Fibroblast of lung (primary cell): ENCODE measurements at regions not wholly inside any gene's neighbourhood (a gene's known extent, or its start where the extent isn't known, plus 50 kb on each side); places are given as distances from the start of the nearest gene placed in this dataset.

Experiments used
- DNase-seq, 2 donors: peaks; one replicate each; pipeline versions ENCODE4 v3.0.0 to v3.0.0-alpha.2; 2010; ENCODE audit warnings: low read depth in 2 of 2
- H2AFZ ChIP-seq: 2 replicates; pipeline ENCODE4 v1.5.1; 2012; ENCODE audit warnings: low read length, control low read depth, inconsistent platforms
- H3K27ac ChIP-seq: 2 replicates; pipeline ENCODE4 v1.5.1; 2011; ENCODE audit warnings: low read length, control low read depth; ENCODE audit not compliant: insufficient read depth
- H3K27me3 ChIP-seq: 2 replicates; pipeline ENCODE4 v1.5.1; 2011; ENCODE audit warnings: mild to moderate bottlenecking, low read length; ENCODE audit not compliant: control insufficient read depth, insufficient read depth
- H3K36me3 ChIP-seq: 2 replicates; pipeline ENCODE4 v1.5.1; 2011; ENCODE audit warnings: low read length; ENCODE audit not compliant: control insufficient read depth, insufficient read depth
- H3K4me1 ChIP-seq: 2 replicates; pipeline ENCODE4 v1.5.1; 2011; ENCODE audit warnings: low read length; ENCODE audit not compliant: control insufficient read depth, insufficient read depth; ENCODE audit errors: extremely low read depth
- H3K4me2 ChIP-seq: 2 replicates; pipeline ENCODE4 v1.5.1; 2011; ENCODE audit warnings: low read length, control low read depth; ENCODE audit not compliant: insufficient read depth; ENCODE audit errors: extremely low read depth
- H3K4me3 ChIP-seq, 4 experiments: fragments of 200-600 bp in 1 of 4; sonication (generic) in 1 of 4; replicated peaks in 1 of 4; 2 replicates each; pipeline ENCODE4 v1.5.1; 2011 to 2016; ENCODE audit warnings: low read length in 4 of 4, low read depth in 3 of 4, mild to moderate bottlenecking in 3 of 4, control low read depth in 2 of 4, inconsistent platforms in 1 of 4, mixed read lengths in 1 of 4; ENCODE audit not compliant: insufficient read depth in 1 of 4; ENCODE audit errors: control extremely low read depth in 1 of 4
- H3K79me2 ChIP-seq: 2 replicates; pipeline ENCODE4 v1.5.1; 2012; ENCODE audit warnings: mild to moderate bottlenecking, low read length, inconsistent platforms; ENCODE audit not compliant: control insufficient read depth, insufficient read depth
- H3K9ac ChIP-seq: 2 replicates; pipeline ENCODE4 v1.5.1; 2011; ENCODE audit warnings: mild to moderate bottlenecking, low read length, control low read depth; ENCODE audit not compliant: insufficient read depth
- H3K9me3 ChIP-seq: 2 replicates; pipeline ENCODE4 v1.5.1; 2012; ENCODE audit warnings: low read depth, low read length; ENCODE audit not compliant: control insufficient read depth, insufficient read depth
- H4K20me1 ChIP-seq: 2 replicates; pipeline ENCODE4 v1.5.1; 2011; ENCODE audit warnings: low read length; ENCODE audit not compliant: control insufficient read depth, insufficient read depth; ENCODE audit errors: extremely low read depth
- EZH2 ChIP-seq: IDR thresholded peaks from 2 replicates; pipeline ENCODE4 v1.5.1; 2012; ENCODE audit warnings: low read length, control low read depth, mild to moderate bottlenecking; ENCODE audit errors: missing control alignments
- TF ChIP-seq, protein P1 (sequence below), 2 donors: IDR thresholded peaks in 1 of 2; conservative IDR thresholded peaks in 1 of 2; 1 replicate in 1 of 2; 2 replicates in 1 of 2; pipeline ENCODE4 v1.5.1; 2011 to 2012; ENCODE audit warnings: low read length in 2 of 2, control low read depth in 1 of 2, inconsistent platforms in 1 of 2, low read depth in 1 of 2, mild to moderate bottlenecking in 1 of 2

DNA sequence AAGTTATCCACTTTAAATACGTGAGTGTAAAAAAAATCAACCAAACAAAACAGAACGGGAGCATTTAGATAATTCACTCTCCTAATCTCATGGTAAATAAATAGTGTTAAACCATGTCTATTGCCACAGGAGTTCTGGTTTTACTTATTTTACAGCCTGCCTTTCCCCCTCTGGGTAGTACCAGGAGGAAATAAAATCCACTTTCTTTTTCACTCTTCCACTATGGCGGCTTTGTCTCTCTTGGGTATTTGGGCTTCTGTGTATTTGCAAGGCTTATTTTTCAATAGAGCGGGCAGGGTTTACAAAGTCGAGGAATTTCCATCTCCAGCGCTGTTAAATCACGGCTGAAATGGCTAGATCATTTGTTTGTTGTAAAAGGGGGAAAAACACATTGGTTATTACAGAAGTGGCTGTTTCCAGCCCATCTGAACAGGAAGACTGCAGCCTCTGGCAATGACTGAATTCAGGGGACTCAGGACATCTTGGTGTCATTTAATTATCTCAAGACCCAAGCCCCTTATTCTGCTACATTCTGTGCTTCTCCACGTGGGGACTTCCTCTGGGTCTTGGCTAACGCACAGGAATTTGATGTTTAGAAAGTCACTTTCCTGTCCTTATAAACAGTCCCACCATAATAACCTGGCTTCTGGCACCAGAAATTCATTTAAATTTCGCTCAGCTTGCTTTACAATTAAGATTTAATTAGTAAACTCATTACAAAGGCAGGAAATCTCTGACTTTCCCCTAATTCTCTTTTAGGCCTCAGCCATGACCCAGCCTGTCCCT is 323.9 kb downstream of the GATA3 start:
- DNase-seq: no peak
- no peaks in the 10 kb centered on the region for H4K20me1 ChIP-seq
- no peaks in the 10 kb centered on the region for H3K36me3 ChIP-seq
- no peaks in the 10 kb centered on the region for H3K27me3 ChIP-seq
- H3K79me2 ChIP-seq: no peaks in the 10 kb centered on the region
- no peak overlapping the region for H3K4me2 ChIP-seq
- no peak overlapping the region for H2AFZ ChIP-seq
- H3K4me1 ChIP-seq: no peaks in the 10 kb centered on the region
- H3K9ac ChIP-seq: no peak overlapping the region
- no peak overlapping the region for H3K4me3 ChIP-seq
- H3K9me3 ChIP-seq: no peaks in the 10 kb centered on the region
- no peak for TF ChIP-seq EZH2
- TF ChIP-seq, protein P1, sequence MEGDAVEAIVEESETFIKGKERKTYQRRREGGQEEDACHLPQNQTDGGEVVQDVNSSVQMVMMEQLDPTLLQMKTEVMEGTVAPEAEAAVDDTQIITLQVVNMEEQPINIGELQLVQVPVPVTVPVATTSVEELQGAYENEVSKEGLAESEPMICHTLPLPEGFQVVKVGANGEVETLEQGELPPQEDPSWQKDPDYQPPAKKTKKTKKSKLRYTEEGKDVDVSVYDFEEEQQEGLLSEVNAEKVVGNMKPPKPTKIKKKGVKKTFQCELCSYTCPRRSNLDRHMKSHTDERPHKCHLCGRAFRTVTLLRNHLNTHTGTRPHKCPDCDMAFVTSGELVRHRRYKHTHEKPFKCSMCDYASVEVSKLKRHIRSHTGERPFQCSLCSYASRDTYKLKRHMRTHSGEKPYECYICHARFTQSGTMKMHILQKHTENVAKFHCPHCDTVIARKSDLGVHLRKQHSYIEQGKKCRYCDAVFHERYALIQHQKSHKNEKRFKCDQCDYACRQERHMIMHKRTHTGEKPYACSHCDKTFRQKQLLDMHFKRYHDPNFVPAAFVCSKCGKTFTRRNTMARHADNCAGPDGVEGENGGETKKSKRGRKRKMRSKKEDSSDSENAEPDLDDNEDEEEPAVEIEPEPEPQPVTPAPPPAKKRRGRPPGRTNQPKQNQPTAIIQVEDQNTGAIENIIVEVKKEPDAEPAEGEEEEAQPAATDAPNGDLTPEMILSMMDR (conservative IDR thresholded peaks at IDR 0.05 in 1 of 2, IDR thresholded peaks at IDR 0.05 in 1 of 2; ENCODE audit: low read depth in 1 of 2, low read length in 2 of 2): no peak
- no peak overlapping the region for H3K27ac ChIP-seq

DNA sequence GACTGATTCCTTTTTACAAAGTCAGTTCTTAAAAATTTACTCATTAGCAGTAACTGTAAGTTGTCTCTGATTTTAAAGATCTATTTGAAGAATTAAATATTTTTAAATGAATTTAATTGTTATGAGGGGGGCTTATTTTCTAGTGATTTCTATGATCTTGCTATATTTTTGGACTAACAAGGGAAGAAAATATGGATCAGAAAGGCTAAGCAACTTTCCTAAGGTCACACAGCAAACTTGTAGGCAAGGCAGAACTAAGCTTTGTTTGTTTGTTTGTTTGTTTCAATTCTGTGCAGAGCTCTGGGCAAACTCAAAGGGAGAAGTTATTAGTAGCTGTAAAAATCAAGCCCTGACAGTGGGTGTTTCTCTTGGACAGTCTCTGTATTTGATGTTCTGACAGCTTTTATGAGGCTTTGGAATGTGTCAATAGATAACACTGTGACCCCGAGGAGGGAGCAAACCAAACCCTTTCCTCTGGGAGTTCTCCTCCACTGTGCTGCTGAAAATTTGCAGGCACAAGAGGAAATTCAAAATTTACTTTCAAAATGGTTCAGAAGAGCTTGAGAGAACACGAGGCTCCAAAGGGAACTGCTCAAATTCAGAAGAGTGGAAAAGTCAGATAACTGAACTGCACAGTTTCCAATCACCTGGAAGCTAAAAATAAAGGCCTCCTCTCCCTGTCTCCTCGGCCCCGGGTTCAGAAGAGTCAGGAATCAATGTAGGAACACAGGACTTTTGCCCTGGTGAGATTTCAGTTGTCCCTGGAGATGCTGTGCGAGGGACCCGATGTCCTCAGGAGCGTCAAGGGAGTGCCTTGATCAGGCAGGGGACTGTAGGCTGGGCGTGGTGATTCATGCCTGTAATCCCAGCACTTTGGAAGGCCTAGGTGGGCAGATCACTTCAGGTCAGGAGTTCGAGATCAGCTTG is 325.7 kb downstream of the GATA3 start:
- Histone ChIP-seq H3K4me1 (no peaks in the 10 kb centered on the region), H3K9ac (no peak overlapping the region), H4K20me1 (no peaks in the 10 kb centered on the region), H3K27ac (no peak overlapping the region), H3K9me3 (no peaks in the 10 kb centered on the region), H3K27me3 (no peaks in the 10 kb centered on the region), H3K36me3 (no peaks in the 10 kb centered on the region), H3K4me2 (no peak overlapping the region), H3K4me3 (no peak overlapping the region), H3K79me2 (no peaks in the 10 kb centered on the region), H2AFZ (no peak overlapping the region)
- TF ChIP-seq EZH2: no peak
- TF ChIP-seq, protein P1 (conservative IDR thresholded peaks at IDR 0.05 in 1 of 2, IDR thresholded peaks at IDR 0.05 in 1 of 2; ENCODE audit: low read depth in 1 of 2, low read length in 2 of 2): no peak
- DNase-seq: no peak

DNA sequence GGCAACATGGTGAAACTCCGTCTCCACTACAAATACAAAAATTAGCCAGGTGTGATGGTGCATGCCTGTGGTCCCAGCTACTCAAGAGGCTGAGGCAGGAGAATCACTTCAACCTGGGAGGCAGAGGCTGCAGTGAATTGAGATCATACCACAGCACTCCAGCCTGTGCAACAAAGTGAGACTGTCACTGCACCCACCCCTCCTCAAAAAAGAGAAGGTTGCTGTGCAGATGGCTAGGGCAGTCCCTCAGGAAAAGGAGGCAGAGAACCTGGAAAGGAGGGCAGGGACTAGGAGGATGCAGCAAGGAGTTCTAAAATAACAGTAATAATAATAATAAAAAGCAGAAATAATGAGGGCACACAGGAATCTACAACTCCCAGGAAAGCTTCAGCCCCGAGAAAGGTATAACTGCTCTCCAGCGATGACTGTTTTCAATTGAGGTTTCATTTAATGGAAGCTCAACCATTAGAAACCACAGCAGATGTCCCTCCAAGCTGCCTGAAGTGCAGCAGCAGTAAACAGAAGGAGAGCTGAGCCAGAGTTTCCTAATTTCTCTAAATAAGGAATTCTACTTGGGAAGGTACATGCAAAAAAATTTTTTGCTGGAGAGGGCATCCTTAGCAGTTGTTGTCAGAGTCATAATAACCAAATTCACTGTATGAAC is 326.5 kb downstream of the GATA3 start:
- Histone ChIP-seq H3K9ac (no peak overlapping the region), H3K36me3 (no peaks in the 10 kb centered on the region), H3K4me2 (no peak overlapping the region), H3K4me3 (no peak overlapping the region), H3K27me3 (no peaks in the 10 kb centered on the region), H3K27ac (no peak overlapping the region), H3K4me1 (no peaks in the 10 kb centered on the region), H3K9me3 (no peaks in the 10 kb centered on the region), H4K20me1 (no peaks in the 10 kb centered on the region), H3K79me2 (no peaks in the 10 kb centered on the region), H2AFZ (no peak overlapping the region)
- DNase-seq: no peak
- TF ChIP-seq, protein P1 (conservative IDR thresholded peaks at IDR 0.05 in 1 of 2, IDR thresholded peaks at IDR 0.05 in 1 of 2; ENCODE audit: low read depth in 1 of 2, low read length in 2 of 2): no peak
- no peak for TF ChIP-seq EZH2
